Panc1 (cell line): ENCODE measurements at regions not wholly inside any gene's neighbourhood (a gene's known extent, or its start where the extent isn't known, plus 50 kb on each side); places are given as distances from the start of the nearest gene placed in this dataset.

Source experiments
- ATAC-seq: fragments of 200-7000 bp; cut with Tn5 transposase; 2 replicates; pipeline ENCODE4 v1.9.1; 2020; ENCODE audit warnings: mild to moderate bottlenecking, moderate library complexity
- BruUV-seq: library from RNA; stranded (reverse); fragments of 400-500 nt; replicated peaks from 2 replicates; lab custom pipeline; 2021; lab: Mats Ljungman, UMichigan
- CTCF ChIA-PET: fragments of 300-600 bp; sonication (Branson Sonifier 250); formaldehyde crosslinking; loops from one replicate; lab custom pipeline; 2022; ENCODE audit warnings: antibody characterized with exemption; lab: Charles Lee
- POLR2A ChIA-PET: fragments of 300-600 bp; sonication (Branson Sonifier 250); formaldehyde crosslinking; loops from one replicate; lab custom pipeline; 2022; ENCODE audit warnings: antibody characterized with exemption; lab: Charles Lee
- DNase-seq: peaks from one replicate; pipeline ENCODE4 v3.0.0-alpha.2; 2010; ENCODE audit warnings: low read depth, low spot score
- H3K27ac ChIP-seq: 2 replicates; pipeline ENCODE4 v1.5.1; 2011; ENCODE audit warnings: mild to moderate bottlenecking, low read length, inconsistent platforms
- H3K27me3 ChIP-seq: fragments of 200-500 bp; sonication (Bioruptor generic); 2 replicates; pipeline ENCODE4 v1.6.0; 2014; ENCODE audit warnings: low read length, inconsistent platforms; ENCODE audit not compliant: control insufficient read depth, insufficient read depth
- H3K36me3 ChIP-seq: fragments of 200-500 bp; sonication (Bioruptor generic); 2 replicates; pipeline ENCODE4 v1.5.1; 2014; ENCODE audit warnings: inconsistent platforms, mild to moderate bottlenecking, low read length, moderate library complexity; ENCODE audit not compliant: control insufficient read depth, insufficient read depth
- H3K4me1 ChIP-seq: 2 replicates; pipeline ENCODE4 v1.5.1; 2011; ENCODE audit warnings: inconsistent platforms, mild to moderate bottlenecking, low read length, moderate library complexity; ENCODE audit not compliant: control insufficient read depth, insufficient read depth
- H3K4me3 ChIP-seq, 2 experiments: 2 replicates each; pipeline ENCODE4 v1.5.1; 2011 to 2012; ENCODE audit warnings: low read depth in 2 of 2, low read length in 2 of 2, mild to moderate bottlenecking in 2 of 2, inconsistent platforms in 1 of 2, moderate library complexity in 1 of 2
- H3K9me3 ChIP-seq: fragments of 200-500 bp; sonication (Bioruptor generic); 2 replicates; pipeline ENCODE4 v1.5.1; 2014; ENCODE audit warnings: low read depth, mild to moderate bottlenecking, inconsistent platforms, low read length, moderate library complexity; ENCODE audit not compliant: control insufficient read depth, insufficient read depth
- POLR2AphosphoS5 ChIP-seq: IDR thresholded peaks from 2 replicates; pipeline ENCODE4 v1.6.1; 2012; ENCODE audit warnings: mild to moderate bottlenecking, low read depth, low read length, moderate library complexity
- SIN3A ChIP-seq: IDR thresholded peaks from 2 replicates; pipeline ENCODE4 v1.6.1; 2012; ENCODE audit warnings: low read depth, mild to moderate bottlenecking, low read length, moderate library complexity, borderline replicate concordance; ENCODE audit not compliant: insufficient read depth
- TCF7L2 ChIP-seq: IDR thresholded peaks from 2 replicates; pipeline ENCODE4 v1.6.1; 2011; ENCODE audit warnings: mild to moderate bottlenecking, low read depth, low read length, inconsistent platforms
- in situ Hi-C: cut with HindIII; loops from 2 replicates; pipeline ENCODE4 v1.10.0; 2016; ENCODE audit warnings: low sequenced_read_pairs, low pct_unique_long_range_greater_than_20kb
- intact Hi-C: fragments of 100-400 bp; cut with micrococcal nuclease; formaldehyde crosslinking; loops from one replicate; pipeline ENCODE4 v1.10.0; 2022; ENCODE audit not compliant: unreplicated experiment
- TF ChIP-seq, protein P1 (sequence below): fragments of 450-650 bp; IDR thresholded peaks from 2 replicates; pipeline ENCODE4 v1.5.1; 2017; ENCODE audit warnings: mild to moderate bottlenecking
- TF ChIP-seq, protein P2 (sequence below), 2 experiments: IDR thresholded peaks; 2 replicates each; pipeline ENCODE4 v1.6.1; 2011 to 2012; ENCODE audit warnings: low read depth in 2 of 2, control low read depth in 1 of 2, low read length in 1 of 2, mild to moderate bottlenecking in 1 of 2, moderate library complexity in 1 of 2; ENCODE audit not compliant: insufficient read depth in 1 of 2

DNA sequence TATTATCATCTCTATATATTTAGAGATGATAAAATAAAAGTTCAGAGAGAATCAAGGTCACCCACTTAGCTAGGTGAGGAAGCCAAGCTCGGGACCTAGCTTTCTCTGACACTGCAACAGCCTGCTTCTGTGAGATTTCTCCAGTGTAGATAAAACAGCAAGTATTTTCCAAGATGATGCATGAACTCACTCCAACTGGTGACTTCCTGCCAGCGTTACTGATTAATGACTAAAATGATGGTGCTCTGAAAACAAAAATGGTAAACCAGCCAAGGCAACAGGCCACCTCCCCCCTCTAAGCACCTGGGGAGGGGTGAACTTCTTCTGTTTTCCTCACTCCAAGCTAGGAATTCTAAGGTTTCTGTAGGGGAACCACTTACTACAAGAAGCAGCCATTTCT lies 510.2 kb upstream of the ID2 start:
- TF ChIP-seq TCF7L2 (no peak), POLR2AphosphoS5 (no peak), SIN3A (no peak)
- TF ChIP-seq, protein P1, sequence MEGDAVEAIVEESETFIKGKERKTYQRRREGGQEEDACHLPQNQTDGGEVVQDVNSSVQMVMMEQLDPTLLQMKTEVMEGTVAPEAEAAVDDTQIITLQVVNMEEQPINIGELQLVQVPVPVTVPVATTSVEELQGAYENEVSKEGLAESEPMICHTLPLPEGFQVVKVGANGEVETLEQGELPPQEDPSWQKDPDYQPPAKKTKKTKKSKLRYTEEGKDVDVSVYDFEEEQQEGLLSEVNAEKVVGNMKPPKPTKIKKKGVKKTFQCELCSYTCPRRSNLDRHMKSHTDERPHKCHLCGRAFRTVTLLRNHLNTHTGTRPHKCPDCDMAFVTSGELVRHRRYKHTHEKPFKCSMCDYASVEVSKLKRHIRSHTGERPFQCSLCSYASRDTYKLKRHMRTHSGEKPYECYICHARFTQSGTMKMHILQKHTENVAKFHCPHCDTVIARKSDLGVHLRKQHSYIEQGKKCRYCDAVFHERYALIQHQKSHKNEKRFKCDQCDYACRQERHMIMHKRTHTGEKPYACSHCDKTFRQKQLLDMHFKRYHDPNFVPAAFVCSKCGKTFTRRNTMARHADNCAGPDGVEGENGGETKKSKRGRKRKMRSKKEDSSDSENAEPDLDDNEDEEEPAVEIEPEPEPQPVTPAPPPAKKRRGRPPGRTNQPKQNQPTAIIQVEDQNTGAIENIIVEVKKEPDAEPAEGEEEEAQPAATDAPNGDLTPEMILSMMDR, result no peak
- TF ChIP-seq, protein P2, sequence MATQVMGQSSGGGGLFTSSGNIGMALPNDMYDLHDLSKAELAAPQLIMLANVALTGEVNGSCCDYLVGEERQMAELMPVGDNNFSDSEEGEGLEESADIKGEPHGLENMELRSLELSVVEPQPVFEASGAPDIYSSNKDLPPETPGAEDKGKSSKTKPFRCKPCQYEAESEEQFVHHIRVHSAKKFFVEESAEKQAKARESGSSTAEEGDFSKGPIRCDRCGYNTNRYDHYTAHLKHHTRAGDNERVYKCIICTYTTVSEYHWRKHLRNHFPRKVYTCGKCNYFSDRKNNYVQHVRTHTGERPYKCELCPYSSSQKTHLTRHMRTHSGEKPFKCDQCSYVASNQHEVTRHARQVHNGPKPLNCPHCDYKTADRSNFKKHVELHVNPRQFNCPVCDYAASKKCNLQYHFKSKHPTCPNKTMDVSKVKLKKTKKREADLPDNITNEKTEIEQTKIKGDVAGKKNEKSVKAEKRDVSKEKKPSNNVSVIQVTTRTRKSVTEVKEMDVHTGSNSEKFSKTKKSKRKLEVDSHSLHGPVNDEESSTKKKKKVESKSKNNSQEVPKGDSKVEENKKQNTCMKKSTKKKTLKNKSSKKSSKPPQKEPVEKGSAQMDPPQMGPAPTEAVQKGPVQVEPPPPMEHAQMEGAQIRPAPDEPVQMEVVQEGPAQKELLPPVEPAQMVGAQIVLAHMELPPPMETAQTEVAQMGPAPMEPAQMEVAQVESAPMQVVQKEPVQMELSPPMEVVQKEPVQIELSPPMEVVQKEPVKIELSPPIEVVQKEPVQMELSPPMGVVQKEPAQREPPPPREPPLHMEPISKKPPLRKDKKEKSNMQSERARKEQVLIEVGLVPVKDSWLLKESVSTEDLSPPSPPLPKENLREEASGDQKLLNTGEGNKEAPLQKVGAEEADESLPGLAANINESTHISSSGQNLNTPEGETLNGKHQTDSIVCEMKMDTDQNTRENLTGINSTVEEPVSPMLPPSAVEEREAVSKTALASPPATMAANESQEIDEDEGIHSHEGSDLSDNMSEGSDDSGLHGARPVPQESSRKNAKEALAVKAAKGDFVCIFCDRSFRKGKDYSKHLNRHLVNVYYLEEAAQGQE (IDR thresholded peaks at IDR 0.05; ENCODE audit: insufficient read depth in 1 of 2, low read depth in 2 of 2, low read length in 1 of 2), result no peak
- BruUV-seq, result no TSS peak
- Histone ChIP-seq H3K4me3 (no peak overlapping the region), H3K9me3 (no peaks in the 10 kb centered on the region), H3K4me1 (no peaks in the 10 kb centered on the region), H3K27ac (no peak overlapping the region), H3K36me3 (no peaks in the 10 kb centered on the region), H3K27me3 (no peaks in the 10 kb centered on the region)
- in situ Hi-C loops (no loop called here), intact Hi-C loops (no loop called here)
- POLR2A ChIA-PET, result no interaction called here
- CTCF ChIA-PET, result no interaction called here
- ATAC-seq (no peak), DNase-seq (no peak)

DNA sequence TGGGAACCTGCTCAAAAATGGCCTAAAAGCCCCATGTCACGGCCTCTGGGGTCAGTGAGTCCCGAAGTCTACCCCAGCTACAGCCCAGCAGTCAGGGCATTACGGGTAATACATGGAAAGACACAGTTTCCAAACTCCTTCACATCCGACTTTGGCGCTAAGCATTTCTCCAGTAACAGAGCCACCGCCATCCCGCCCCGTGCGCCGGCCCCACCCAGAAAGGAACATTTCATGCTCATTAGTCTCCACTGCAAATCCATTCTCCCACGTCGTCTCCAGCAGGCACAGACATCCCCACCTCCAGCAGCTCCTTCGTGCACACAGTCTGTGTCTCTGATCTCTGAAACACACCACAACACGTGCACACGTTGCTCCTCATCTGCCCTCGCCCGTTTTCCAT lies 509.2 kb upstream of the ID2 start:
- no peaks in the 10 kb centered on the region for H3K9me3 ChIP-seq
- POLR2A ChIA-PET, result no interaction called here
- CTCF ChIA-PET, result no interaction called here

More for the DNA sequence above, 509.2 kb upstream of the ID2 start:
- TF ChIP-seq POLR2AphosphoS5 (no peak), SIN3A (no peak), TCF7L2 (no peak)
- TF ChIP-seq, protein P2 (IDR thresholded peaks at IDR 0.05; ENCODE audit: insufficient read depth in 1 of 2, low read depth in 2 of 2, low read length in 1 of 2), result no peak
- TF ChIP-seq, protein P1, result no peak
- Histone ChIP-seq H3K36me3 (no peaks in the 10 kb centered on the region), H3K27ac (no peak overlapping the region), H3K27me3 (no peaks in the 10 kb centered on the region), H3K4me1 (no peaks in the 10 kb centered on the region), H3K4me3 (no peak overlapping the region)
- intact Hi-C loops, result no loop called here
- no peak for DNase-seq
- in situ Hi-C loops, result no loop called here
- ATAC-seq, result no peak
- no TSS peak for BruUV-seq
